ENCODE measurements at regions not wholly inside any gene's neighbourhood (a gene's known extent, or its start where the extent isn't known, plus 50 kb on each side); places are given as distances from the start of the nearest gene placed in this dataset.

DNA sequence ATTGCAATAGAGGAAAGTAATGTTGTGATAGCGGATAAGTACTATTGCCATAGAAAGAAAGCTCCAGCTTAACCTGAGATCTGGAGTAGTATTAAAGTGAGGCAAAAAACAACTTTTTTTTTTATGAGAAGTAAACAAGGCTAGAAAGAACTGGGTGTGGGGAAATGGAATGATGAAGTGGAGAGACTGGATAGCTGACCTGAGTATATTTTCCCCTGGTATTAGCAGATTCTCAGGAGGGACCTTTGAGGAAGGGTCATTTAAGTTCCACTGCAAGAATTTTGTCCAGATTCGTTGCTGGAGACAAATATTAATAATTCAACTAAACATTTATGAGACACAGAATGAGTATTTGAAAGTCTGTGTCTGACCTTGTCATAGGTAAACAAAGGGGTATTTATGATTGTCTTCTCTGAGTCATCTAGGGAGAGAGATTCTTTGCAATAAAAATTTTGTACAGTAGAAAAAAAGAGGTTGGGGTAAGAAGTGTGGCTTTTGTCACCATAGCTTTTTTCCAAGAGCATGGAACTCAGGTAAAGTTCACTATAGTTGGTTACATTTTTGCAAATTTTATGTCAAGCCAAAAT, 2095.9 kb downstream of the ARAP2 start (continued):
- TF ChIP-seq, protein P1, sequence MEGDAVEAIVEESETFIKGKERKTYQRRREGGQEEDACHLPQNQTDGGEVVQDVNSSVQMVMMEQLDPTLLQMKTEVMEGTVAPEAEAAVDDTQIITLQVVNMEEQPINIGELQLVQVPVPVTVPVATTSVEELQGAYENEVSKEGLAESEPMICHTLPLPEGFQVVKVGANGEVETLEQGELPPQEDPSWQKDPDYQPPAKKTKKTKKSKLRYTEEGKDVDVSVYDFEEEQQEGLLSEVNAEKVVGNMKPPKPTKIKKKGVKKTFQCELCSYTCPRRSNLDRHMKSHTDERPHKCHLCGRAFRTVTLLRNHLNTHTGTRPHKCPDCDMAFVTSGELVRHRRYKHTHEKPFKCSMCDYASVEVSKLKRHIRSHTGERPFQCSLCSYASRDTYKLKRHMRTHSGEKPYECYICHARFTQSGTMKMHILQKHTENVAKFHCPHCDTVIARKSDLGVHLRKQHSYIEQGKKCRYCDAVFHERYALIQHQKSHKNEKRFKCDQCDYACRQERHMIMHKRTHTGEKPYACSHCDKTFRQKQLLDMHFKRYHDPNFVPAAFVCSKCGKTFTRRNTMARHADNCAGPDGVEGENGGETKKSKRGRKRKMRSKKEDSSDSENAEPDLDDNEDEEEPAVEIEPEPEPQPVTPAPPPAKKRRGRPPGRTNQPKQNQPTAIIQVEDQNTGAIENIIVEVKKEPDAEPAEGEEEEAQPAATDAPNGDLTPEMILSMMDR (IDR thresholded peaks at IDR 0.05): no peak
- TF ChIP-seq NFE2L2 (conservative IDR thresholded peaks at IDR 0.05; ENCODE audit: low read length): no peak
- peak in 1 of 2 experiments; percentile 15; a peak in 1 of 4 replicates for TF ChIP-seq CEBPB (IDR thresholded peaks at IDR 0.05)
- TF ChIP-seq TP53 (CRISPR knock-in tag; IDR thresholded peaks at IDR 0.05): no peak
- TF ChIP-seq, protein P2, sequence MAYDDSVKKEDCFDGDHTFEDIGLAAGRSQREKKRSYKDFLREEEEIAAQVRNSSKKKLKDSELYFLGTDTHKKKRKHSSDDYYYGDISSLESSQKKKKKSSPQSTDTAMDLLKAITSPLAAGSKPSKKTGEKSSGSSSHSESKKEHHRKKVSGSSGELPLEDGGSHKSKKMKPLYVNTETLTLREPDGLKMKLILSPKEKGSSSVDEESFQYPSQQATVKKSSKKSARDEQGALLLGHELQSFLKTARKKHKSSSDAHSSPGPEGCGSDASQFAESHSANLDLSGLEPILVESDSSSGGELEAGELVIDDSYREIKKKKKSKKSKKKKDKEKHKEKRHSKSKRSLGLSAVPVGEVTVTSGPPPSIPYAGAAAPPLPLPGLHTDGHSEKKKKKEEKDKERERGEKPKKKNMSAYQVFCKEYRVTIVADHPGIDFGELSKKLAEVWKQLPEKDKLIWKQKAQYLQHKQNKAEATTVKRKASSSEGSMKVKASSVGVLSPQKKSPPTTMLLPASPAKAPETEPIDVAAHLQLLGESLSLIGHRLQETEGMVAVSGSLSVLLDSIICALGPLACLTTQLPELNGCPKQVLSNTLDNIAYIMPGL (CRISPR knock-in tag; IDR thresholded peaks at IDR 0.05; ENCODE audit: borderline replicate concordance): no peak
- no peak for TF ChIP-seq MAFK (IDR thresholded peaks at IDR 0.05; ENCODE audit: partially characterized antibody)
- TF ChIP-seq BHLHE40 (IDR thresholded peaks at IDR 0.05; ENCODE audit: low read depth, low read length): no peak

GRCh38 chr4:34157547-34157946, 2086.8 kb downstream of the ARAP2 start:
- H3K4me2 ChIP-seq: no peak overlapping the region
- H3K27ac ChIP-seq: no peak overlapping the region
- FAIRE-seq: no peak
- no peaks in the 10 kb centered on the region for H3K9me3 ChIP-seq
- no peak for DNase-seq (ENCODE audit: low read depth in 1 of 2, low spot score in 1 of 2)
- no peak overlapping the region for H3K4me3 ChIP-seq
- no peak for TF ChIP-seq EHF (CRISPR knock-in tag; IDR thresholded peaks at IDR 0.05)
- no peak for TF ChIP-seq CEBPB (IDR thresholded peaks at IDR 0.05)
- TF ChIP-seq MAZ (IDR thresholded peaks at IDR 0.05; ENCODE audit: borderline replicate concordance, low read depth, low read length): no peak
- TF ChIP-seq TP53 (CRISPR knock-in tag; IDR thresholded peaks at IDR 0.05): no peak
- no peak for TF ChIP-seq MAX (IDR thresholded peaks at IDR 0.05)
- TF ChIP-seq, protein P1 (IDR thresholded peaks at IDR 0.05): no peak
- TF ChIP-seq POLR2AphosphoS2 (conservative IDR thresholded peaks at IDR 0.05; ENCODE audit: low read length): no peak
- TF ChIP-seq HDAC2 (IDR thresholded peaks at IDR 0.05): no peak
- no peak for TF ChIP-seq MAFK (IDR thresholded peaks at IDR 0.05; ENCODE audit: partially characterized antibody)
- no peak for TF ChIP-seq GATA3 (IDR thresholded peaks at IDR 0.05; ENCODE audit: borderline replicate concordance)
- no peak for TF ChIP-seq USF2 (IDR thresholded peaks at IDR 0.05)
- TF ChIP-seq TFCP2L1 (CRISPR knock-in tag; IDR thresholded peaks at IDR 0.05): no peak
- no peak for TF ChIP-seq NR3C1 (IDR thresholded peaks at IDR 0.05)
- no peak for TF ChIP-seq SMC3 (IDR thresholded peaks at IDR 0.05)
- TF ChIP-seq CHD2 (IDR thresholded peaks at IDR 0.05; ENCODE audit: low read length, partially characterized antibody): no peak
- no peak for TF ChIP-seq ZC3H11A (IDR thresholded peaks at IDR 0.05)
- no peak for TF ChIP-seq FOSL2 (IDR thresholded peaks at IDR 0.05)
- no peak for TF ChIP-seq FOSL2 (CRISPR knock-in tag; IDR thresholded peaks at IDR 0.05)
- CTCF ChIA-PET: no interaction called here
- no peaks in the 10 kb centered on the region for H3K4me1 ChIP-seq
- POLR2A ChIA-PET: no interaction called here
- no peak for ATAC-seq
